Heart right ventricle (tissue), 16 donors: ENCODE measurements at regions not wholly inside any gene's neighbourhood (a gene's known extent, or its start where the extent isn't known, plus 50 kb on each side); places are given as distances from the start of the nearest gene placed in this dataset.
"Not testable (repeated sequence)": the region's sequence is repeated elsewhere in the genome, so short reads cannot be mapped to it uniquely, and the experiment has no call there.

Experiments
- ATAC-seq, 8 donors: fragments of 200-7000 bp; cut with Tn5 transposase; one replicate each; pipeline ENCODE4 v1.9.1; 2020; ENCODE audit warnings: mild to moderate bottlenecking in 8 of 8, moderate library complexity in 8 of 8, moderate number of reproducible peaks in 1 of 8
- DNase-seq, 2 donors: peaks; one replicate each; pipeline ENCODE4 v3.0.0-alpha.2; 2020
- H3K27ac ChIP-seq, 10 donors: fragments of 200-600 bp; sonication (generic) in 2 of 10; one replicate each; pipeline versions ENCODE4 v1.5.0 to v1.8.0; 2020 to 2022; ENCODE audit warnings: mild to moderate bottlenecking in 3 of 10
- H3K27me3 ChIP-seq, 7 donors: fragments of 200-600 bp; one replicate each; pipeline ENCODE4 v1.8.0; 2021 to 2022; ENCODE audit warnings: mild to moderate bottlenecking in 2 of 7
- H3K36me3 ChIP-seq, 9 donors: fragments of 200-600 bp; sonication (generic) in 1 of 9; one replicate each; pipeline versions ENCODE4 v1.5.0 to v1.8.0; 2020 to 2022; ENCODE audit warnings: mild to moderate bottlenecking in 2 of 9
- H3K4me1 ChIP-seq, 9 donors: fragments of 200-600 bp; sonication (generic) in 1 of 9; one replicate each; pipeline versions ENCODE4 v1.5.0 to v1.8.0; 2020 to 2022; ENCODE audit warnings: mild to moderate bottlenecking in 4 of 9
- H3K4me3 ChIP-seq, 10 donors: fragments of 200-600 bp; sonication (generic) in 2 of 10; one replicate each; pipeline versions ENCODE4 v1.5.0 to v1.8.0; 2020 to 2022; ENCODE audit warnings: mild to moderate bottlenecking in 7 of 10, moderate library complexity in 2 of 10
- H3K9me3 ChIP-seq, 11 donors: fragments of 200-600 bp in 10 of 11; sonication (generic) in 2 of 11; one replicate each; pipeline versions ENCODE4 v1.5.0 to v1.8.0; 2013 to 2022; ENCODE audit warnings: mild to moderate bottlenecking in 2 of 11, control low read depth in 1 of 11, moderate library complexity in 1 of 11
- WGBS, 2 donors: extraction: QIAGEN DNeasy Blood & Tissue Kit; methylation state at CpG; one replicate each; pipeline ENCODE4 v1.1.7; 2013; ENCODE audit warnings: inconsistent platforms in 1 of 2; 5-methylcytosine and 5-hydroxymethylcytosine counted together
- intact Hi-C, 10 donors: fragments of 100-400 bp; cut with DNase I; formaldehyde crosslinking; loops; one replicate each; pipeline versions ENCODE4 v1.11.1 to v1.14.2; 2022
- TF ChIP-seq, protein P1 (sequence below), 9 donors: fragments of 200-600 bp; sonication (generic) in 2 of 9; IDR thresholded peaks; one replicate each; pipeline versions ENCODE4 v1.5.0 to v1.8.0; 2021 to 2022; ENCODE audit warnings: antibody characterized with exemption in 9 of 9, mild to moderate bottlenecking in 5 of 9, moderate library complexity in 1 of 9
- donor health status: Arrhythmogenic right ventricular cardiomyopathy.
- donor health status: ischemic (EF 13 %, LVEDD 7.1; RV severe dilation, severe dysfunction).
- donor health status: healthy with polysubstance abuse.
- donor health status: DM: no; HTN: yes; CAD: no.
- donor health status: DM: no; HTN: no; CAD: no.
- donor health status: ischemic (EF 25% LVEDD 6.9; RV normal size, moderate dysfunction).
- donor health status: ischemic (EF 25% LVEDD 5.7; RV mildly dilated, moderate dysfunction).
- donor health status: healthy.
- donor health status: DM: yes; HTN: yes; CAD: no.
- donor health status: Ischemic cardiomyopathy.
- donor health status: ischemic (EF 35%, LVEDD 5.7; RV mildly dilated, moderate dysfunction).
- donor health status: nonischemic (EF 11% LVEDD 7.7; RV severe dilation, severe dysfunction).
- donor health status: DM: yes; HTN: yes; CAD: no.
- donor health status: PGD.
- donor health status: ischemic (EF 29% LVEDD 5.4; RV normal size, mild dysfunction).
- donor health status: nonischemic (EF 23%, LVEDD 6.1; RV moderate dilation, normal function).

DNA sequence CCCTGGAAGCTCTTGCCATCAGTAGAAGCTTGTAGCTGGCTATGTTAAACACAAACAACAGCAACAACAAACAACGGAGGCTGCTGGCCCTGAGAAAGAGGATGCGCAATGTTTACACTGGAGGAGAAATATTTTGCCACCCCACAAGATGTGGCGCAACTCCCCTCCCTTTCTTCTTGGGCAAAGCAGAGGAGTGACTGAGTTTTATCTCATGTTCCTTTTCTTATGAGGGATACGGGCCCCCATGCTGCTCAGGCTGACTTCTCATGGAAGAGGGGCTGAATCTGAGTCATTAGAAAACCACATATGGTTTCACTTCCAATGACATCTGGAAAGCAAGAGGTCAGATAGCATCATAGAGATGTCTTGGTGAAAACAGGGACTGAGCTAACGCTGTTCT, 75.9 kb upstream of the HDDC2 start:
- Histone ChIP-seq H3K9me3 (no peaks in the 10 kb centered on the region), H3K4me1 (no peaks in the 10 kb centered on the region), H3K36me3 (no peaks in the 10 kb centered on the region), H3K27me3 (no peaks in the 10 kb centered on the region), H3K4me3 (no peak overlapping the region), H3K27ac (peak overlapping the region in 2 of 10 donors; percentile 18 to 20)
- DNase-seq = no peak
- TF ChIP-seq, protein P1, sequence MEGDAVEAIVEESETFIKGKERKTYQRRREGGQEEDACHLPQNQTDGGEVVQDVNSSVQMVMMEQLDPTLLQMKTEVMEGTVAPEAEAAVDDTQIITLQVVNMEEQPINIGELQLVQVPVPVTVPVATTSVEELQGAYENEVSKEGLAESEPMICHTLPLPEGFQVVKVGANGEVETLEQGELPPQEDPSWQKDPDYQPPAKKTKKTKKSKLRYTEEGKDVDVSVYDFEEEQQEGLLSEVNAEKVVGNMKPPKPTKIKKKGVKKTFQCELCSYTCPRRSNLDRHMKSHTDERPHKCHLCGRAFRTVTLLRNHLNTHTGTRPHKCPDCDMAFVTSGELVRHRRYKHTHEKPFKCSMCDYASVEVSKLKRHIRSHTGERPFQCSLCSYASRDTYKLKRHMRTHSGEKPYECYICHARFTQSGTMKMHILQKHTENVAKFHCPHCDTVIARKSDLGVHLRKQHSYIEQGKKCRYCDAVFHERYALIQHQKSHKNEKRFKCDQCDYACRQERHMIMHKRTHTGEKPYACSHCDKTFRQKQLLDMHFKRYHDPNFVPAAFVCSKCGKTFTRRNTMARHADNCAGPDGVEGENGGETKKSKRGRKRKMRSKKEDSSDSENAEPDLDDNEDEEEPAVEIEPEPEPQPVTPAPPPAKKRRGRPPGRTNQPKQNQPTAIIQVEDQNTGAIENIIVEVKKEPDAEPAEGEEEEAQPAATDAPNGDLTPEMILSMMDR (IDR thresholded peaks at IDR 0.05) = no peak
- peak in 3 of 8 donors; percentile 16 to 37 (median 17) for ATAC-seq
- WGBS, 2 donors = 61 to 74% methylated on average over 5 of the region's 5 CpGs
- intact Hi-C loops = no loop called here

DNA sequence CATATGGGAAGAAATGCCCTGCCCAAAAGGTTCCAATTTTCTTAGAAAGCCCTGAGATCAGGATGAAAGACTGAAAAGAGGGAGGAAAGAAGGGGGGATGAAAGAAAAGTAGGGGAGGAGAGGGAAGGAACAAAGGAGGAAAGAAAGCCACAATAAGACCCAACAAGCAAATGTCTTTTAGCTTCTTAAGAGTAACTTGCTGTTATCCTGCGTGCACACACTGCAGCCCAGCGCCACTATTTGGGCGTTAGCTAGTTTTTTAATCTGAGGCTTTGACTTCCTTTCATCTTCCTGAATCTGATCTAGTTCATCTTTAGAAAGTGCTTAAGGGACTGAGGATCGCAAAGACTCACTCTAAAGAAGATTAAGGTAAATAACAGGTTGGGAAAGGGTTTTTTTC, 77.4 kb upstream of the HDDC2 start:
- intact Hi-C loops = no loop called here
- Histone ChIP-seq H3K27ac (no peak overlapping the region), H3K36me3 (no peaks in the 10 kb centered on the region), H3K9me3 (no peaks in the 10 kb centered on the region), H3K27me3 (no peaks in the 10 kb centered on the region), H3K4me3 (no peak overlapping the region), H3K4me1 (no peaks in the 10 kb centered on the region)
- whole genome bisulfite sequencing, 2 donors = 65 to 79% methylated on average over 4 of the region's 4 CpGs
- ATAC-seq (no peak), DNase-seq (no peak)
- TF ChIP-seq, protein P1 (IDR thresholded peaks at IDR 0.05) = no peak

DNA sequence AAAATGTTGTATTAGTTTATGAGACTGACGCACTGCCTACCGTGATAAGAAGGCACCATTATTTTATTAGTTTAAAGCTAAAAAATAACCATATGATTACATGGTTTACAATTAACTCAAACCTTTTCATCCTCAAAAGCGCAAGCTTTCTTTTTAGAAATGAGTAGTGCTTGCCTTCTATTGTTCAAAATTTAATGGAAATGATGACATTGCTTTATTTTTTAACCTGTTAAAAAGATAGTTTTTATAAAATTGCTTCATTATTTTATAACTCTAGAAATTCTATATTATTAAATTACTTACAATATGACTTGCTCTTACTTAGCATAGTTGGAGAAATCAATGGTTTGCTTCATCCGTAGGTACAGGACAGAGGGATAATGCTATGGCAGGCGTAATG, 78.7 kb upstream of the HDDC2 start:
- no peak for ATAC-seq
- TF ChIP-seq, protein P1 (IDR thresholded peaks at IDR 0.05) = no peak
- H3K4me3 ChIP-seq = no peak overlapping the region
- H3K36me3 ChIP-seq = no peaks in the 10 kb centered on the region
- H3K27ac ChIP-seq = no peak overlapping the region
- intact Hi-C loops = no loop called here
- no peaks in the 10 kb centered on the region for H3K27me3 ChIP-seq
- H3K9me3 ChIP-seq = no peaks in the 10 kb centered on the region
- DNase-seq = no peak
- 89 to 95% methylated on average over 5 of the region's 5 CpGs for WGBS, 2 donors
- H3K4me1 ChIP-seq = no peaks in the 10 kb centered on the region

DNA sequence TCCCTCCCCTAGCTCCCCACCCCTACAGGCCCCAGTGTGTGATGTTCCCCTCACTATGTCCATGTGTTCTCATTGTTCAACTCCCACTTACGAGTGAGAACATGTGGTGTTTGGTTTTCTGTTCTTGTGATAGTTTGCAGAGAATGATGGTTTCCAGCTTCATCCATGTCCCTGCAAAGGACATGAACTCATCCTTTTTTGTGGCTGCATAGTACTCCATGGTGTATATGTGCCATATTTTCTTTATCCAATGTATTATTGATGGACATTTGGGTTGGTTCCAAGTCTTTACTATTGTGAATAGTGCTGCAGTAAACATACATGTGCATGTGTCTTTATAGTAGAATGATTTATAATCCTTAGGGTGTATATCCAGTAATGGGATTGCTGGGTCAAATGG, 84.6 kb upstream of the HDDC2 start:
- H3K4me3 ChIP-seq, H3K9me3 ChIP-seq, H3K36me3 ChIP-seq, H3K27ac ChIP-seq, H3K27me3 ChIP-seq, ATAC-seq, intact Hi-C loops, DNase-seq, H3K4me1 ChIP-seq: not testable (repeated sequence)
- 95% methylated on average over 1 of the region's 1 CpG for WGBS, 2 donors

DNA sequence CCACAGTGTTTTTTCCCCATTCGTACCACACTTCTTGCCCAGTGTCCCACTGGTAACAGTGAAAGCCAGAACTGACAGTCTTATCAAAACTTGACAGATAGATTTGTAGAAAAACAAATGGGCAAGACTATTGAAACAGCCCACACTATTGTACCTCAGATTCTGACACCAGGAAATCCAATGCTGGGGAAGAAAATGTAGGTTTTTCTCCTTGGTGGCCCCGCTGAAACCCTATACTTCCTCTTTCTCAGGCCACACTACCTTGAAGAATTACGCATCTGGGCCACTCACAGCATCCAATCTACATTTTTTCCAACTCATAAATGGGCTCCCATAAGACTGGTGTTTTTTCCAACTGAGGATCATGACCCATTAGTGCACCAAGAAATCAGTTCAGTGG, 90.9 kb upstream of the HDDC2 start:
- 86 to 89% methylated on average over 3 of the region's 3 CpGs for WGBS, 2 donors
- Histone ChIP-seq H3K4me1 (no peaks in the 10 kb centered on the region), H3K27me3 (no peaks in the 10 kb centered on the region), H3K9me3 (peaks cover 0 to 13% (median 0%) of the 10 kb centered on the region in 11 donors), H3K4me3 (no peak overlapping the region), H3K27ac (no peak overlapping the region), H3K36me3 (no peaks in the 10 kb centered on the region)
- intact Hi-C loops = no loop called here
- TF ChIP-seq, protein P1 (IDR thresholded peaks at IDR 0.05) = no peak
- DNase-seq (no peak), ATAC-seq (no peak)
